Gastrocnemius medialis (tissue), 4 donors: ENCODE measurements at regions not wholly inside any gene's neighbourhood (a gene's known extent, or its start where the extent isn't known, plus 50 kb on each side); places are given as distances from the start of the nearest gene placed in this dataset.

ENCODE experiments used
- ATAC-seq, 2 donors: fragments of 150-250 bp; one replicate each; pipeline ENCODE4 v1.9.1; 2016
- DNase-seq, 2 donors: peaks; one replicate each; pipeline ENCODE4 v3.0.0-alpha.2; 2019
- H3K27ac ChIP-seq, 4 donors: fragments of 200-600 bp; sonication (generic); 1 replicate in 1 of 4; 2 replicates in 3 of 4; pipeline ENCODE4 v1.5.1; 2016 to 2018; ENCODE audit warnings: mild to moderate bottlenecking in 2 of 4, moderate library complexity in 1 of 4
- H3K27me3 ChIP-seq, 3 donors: fragments of 200-600 bp; sonication (generic) in 2 of 3; 1 replicate in 1 of 3; 2 replicates in 2 of 3; pipeline versions ENCODE4 v1.5.1 to v1.6.0; 2016 to 2019; ENCODE audit warnings: mild to moderate bottlenecking in 1 of 3, moderate library complexity in 1 of 3
- H3K36me3 ChIP-seq, 2 donors: fragments of 200-600 bp; sonication (generic) in 1 of 2; one replicate each; pipeline ENCODE4 v1.5.1; 2017 to 2018
- H3K4me1 ChIP-seq, 2 donors: fragments of 200-600 bp; sonication (generic) in 1 of 2; one replicate each; pipeline ENCODE4 v1.5.1; 2016 to 2017; ENCODE audit warnings: mild to moderate bottlenecking in 2 of 2
- H3K4me3 ChIP-seq, 4 donors: fragments of 200-600 bp; sonication (generic) in 3 of 4; 1 replicate in 1 of 4; 2 replicates in 3 of 4; pipeline ENCODE4 v1.5.1; 2016 to 2019; ENCODE audit warnings: mild to moderate bottlenecking in 2 of 4
- H3K9me3 ChIP-seq, 3 donors: fragments of 200-600 bp; sonication (generic) in 2 of 3; 1 replicate in 1 of 3; 2 replicates in 2 of 3; pipeline ENCODE4 v1.5.1; 2016 to 2019
- CTCF ChIP-seq, 5 experiments: fragments of 450-650 bp in 3 of 5; fragments of 200-600 bp in 2 of 5; sonication (generic) in 2 of 5; IDR thresholded peaks in 4 of 5; conservative IDR thresholded peaks in 1 of 5; 1 replicate in 4 of 5; 2 replicates in 1 of 5; pipeline ENCODE4 v1.5.1; 2016 to 2019; ENCODE audit warnings: antibody characterized with exemption in 5 of 5, mild to moderate bottlenecking in 3 of 5, moderate library complexity in 3 of 5
- POLR2A ChIP-seq, 2 donors: fragments of 450-650 bp; IDR thresholded peaks; one replicate each; pipeline ENCODE4 v1.6.1; 2017; ENCODE audit warnings: antibody characterized with exemption in 2 of 2, mild to moderate bottlenecking in 2 of 2, moderate library complexity in 2 of 2
- in situ Hi-C, 4 donors: fragments of 200-750 bp; cut with MboI; loops; one replicate each; pipeline versions ENCODE4 v1.15.0 to v1.8.0; 2017; ENCODE audit warnings: low sequenced_read_pairs in 4 of 4
- intact Hi-C: fragments of 100-400 bp; cut with DNase I; formaldehyde crosslinking; loops from one replicate; pipeline ENCODE4 v1.15.1; 2023; ENCODE audit warnings: low total_unique reads

- no peak for ATAC-seq
- no peak for DNase-seq
Observed at GRCh38 chr6:97621111-97621510, 338.1 kb upstream of the MMS22L start.

GRCh38 chr6:97626671-97627441, 343.8 kb upstream of the MMS22L start:
- ATAC-seq (no peak), DNase-seq (no peak)
- H3K4me1 ChIP-seq = peaks cover 6% of the 10 kb centered on the region in 2 donors
- no peaks in the 10 kb centered on the region for H3K9me3 ChIP-seq
- intact Hi-C loops = no loop called here
- H3K27ac ChIP-seq = no peak overlapping the region
- in situ Hi-C loops = no loop called here
- H3K27me3 ChIP-seq = no peaks in the 10 kb centered on the region
- no peaks in the 10 kb centered on the region for H3K36me3 ChIP-seq
- TF ChIP-seq POLR2A (IDR thresholded peaks at IDR 0.05) (no peak), CTCF (IDR thresholded peaks at IDR 0.05 in 4 of 5, conservative IDR thresholded peaks at IDR 0.05 in 1 of 5) (no peak)
- H3K4me3 ChIP-seq = peak overlapping the region in 3 of 4 donors; percentile 1 to 39 (median 32)

More at GRCh38 chr6:97621111-97621510, 338.1 kb upstream of the MMS22L start:
- Histone ChIP-seq H3K27me3 (no peaks in the 10 kb centered on the region), H3K27ac (no peak overlapping the region), H3K4me3 (no peak overlapping the region), H3K36me3 (no peaks in the 10 kb centered on the region), H3K4me1 (no peaks in the 10 kb centered on the region), H3K9me3 (no peaks in the 10 kb centered on the region)
- in situ Hi-C loops (no loop called here), intact Hi-C loops (no loop called here)
- TF ChIP-seq POLR2A (IDR thresholded peaks at IDR 0.05) (no peak), CTCF (IDR thresholded peaks at IDR 0.05 in 4 of 5, conservative IDR thresholded peaks at IDR 0.05 in 1 of 5) (no peak)

- no peaks in the 10 kb centered on the region for H3K9me3 ChIP-seq
- H3K27me3 ChIP-seq = no peaks in the 10 kb centered on the region
- intact Hi-C loops (no loop called here), in situ Hi-C loops (no loop called here)
- H3K4me3 ChIP-seq = no peak overlapping the region
- TF ChIP-seq POLR2A (IDR thresholded peaks at IDR 0.05) (no peak), CTCF (IDR thresholded peaks at IDR 0.05 in 4 of 5, conservative IDR thresholded peaks at IDR 0.05 in 1 of 5) (no peak)
- no peaks in the 10 kb centered on the region for H3K36me3 ChIP-seq
- ATAC-seq (no peak), DNase-seq (no peak)
- H3K27ac ChIP-seq = no peak overlapping the region
- H3K4me1 ChIP-seq = peaks cover 6% of the 10 kb centered on the region in 2 donors
Observed at GRCh38 chr6:97629180-97629579, 346.2 kb upstream of the MMS22L start.

GRCh38 chr6:97630604-97631003, 347.6 kb upstream of the MMS22L start:
- in situ Hi-C loops = no loop called here
- no peak for DNase-seq
- no peak overlapping the region for H3K27ac ChIP-seq
- ATAC-seq = no peak
- no peaks in the 10 kb centered on the region for H3K36me3 ChIP-seq
- H3K4me1 ChIP-seq = peaks cover 6% of the 10 kb centered on the region in 2 donors
- H3K4me3 ChIP-seq = no peak overlapping the region
- intact Hi-C loops = no loop called here
- TF ChIP-seq CTCF (IDR thresholded peaks at IDR 0.05 in 4 of 5, conservative IDR thresholded peaks at IDR 0.05 in 1 of 5) = no peak
- no peaks in the 10 kb centered on the region for H3K9me3 ChIP-seq
- no peaks in the 10 kb centered on the region for H3K27me3 ChIP-seq

- no peak for ATAC-seq
- Histone ChIP-seq H3K4me3 (no peak overlapping the region), H3K4me1 (no peaks in the 10 kb centered on the region), H3K27me3 (no peaks in the 10 kb centered on the region), H3K27ac (no peak overlapping the region), H3K9me3 (no peaks in the 10 kb centered on the region), H3K36me3 (no peaks in the 10 kb centered on the region)
- no peak for DNase-seq
- in situ Hi-C loops (no loop called here), intact Hi-C loops (no loop called here)
- TF ChIP-seq POLR2A (IDR thresholded peaks at IDR 0.05) (no peak), CTCF (IDR thresholded peaks at IDR 0.05 in 4 of 5, conservative IDR thresholded peaks at IDR 0.05 in 1 of 5) (no peak)
Observed at GRCh38 chr6:97632341-97632740, 349.3 kb upstream of the MMS22L start.
